GM21447 (cell line): ENCODE measurements at regions not wholly inside any gene's neighbourhood (a gene's known extent, or its start where the extent isn't known, plus 50 kb on each side); places are given as distances from the start of the nearest gene placed in this dataset.
"Not testable (repeated sequence)": the region's sequence is repeated elsewhere in the genome, so short reads cannot be mapped to it uniquely, and the experiment has no call there.

Experiments
- ATAC-seq: cut with Tn5 transposase; IDR thresholded peaks from one replicate; pipeline ENCODE4 v1.9.1; 2021; ENCODE audit not compliant: unreplicated experiment

- no peak for ATAC-seq
Measured at GRCh38 chr16:56022818-56023217, 147.6 kb upstream of the CES5A start.

GRCh38 chr16:56019274-56019673, 144.1 kb upstream of the CES5A start:
- no peak for ATAC-seq

GRCh38 chr16:56013962-56014552, 138.9 kb upstream of the CES5A start:
- ATAC-seq: no peak

- ATAC-seq: no peak
Measured at GRCh38 chr16:56012482-56012811, 137.3 kb upstream of the CES5A start.

GRCh38 chr16:56011808-56012481, 136.8 kb upstream of the CES5A start:
- no peak for ATAC-seq

GRCh38 chr16:56005958-56006357, 130.8 kb upstream of the CES5A start:
- no peak for ATAC-seq

GRCh38 chr16:55999683-56000082, 124.5 kb upstream of the CES5A start:
- no peak for ATAC-seq

GRCh38 chr16:55993088-55993487, 117.9 kb upstream of the CES5A start:
- ATAC-seq: no peak

GRCh38 chr16:55992551-55992950, 117.4 kb upstream of the CES5A start:
- no peak for ATAC-seq

GRCh38 chr16:55991843-55992242, 116.7 kb upstream of the CES5A start:
- ATAC-seq: no peak

- ATAC-seq: no peak
Measured at GRCh38 chr16:55989569-55989907, 114.4 kb upstream of the CES5A start.

- not testable (repeated sequence) for ATAC-seq
Measured at GRCh38 chr16:55988850-55989568, 113.8 kb upstream of the CES5A start.

GRCh38 chr16:55988013-55988412, 112.8 kb upstream of the CES5A start:
- no peak for ATAC-seq

- no peak for ATAC-seq
Measured at GRCh38 chr16:55982597-55982996, 107.4 kb upstream of the CES5A start.

GRCh38 chr16:55981557-55981956, 106.4 kb upstream of the CES5A start:
- no peak for ATAC-seq

- ATAC-seq: no peak
Measured at GRCh38 chr16:55976815-55977214, 101.6 kb upstream of the CES5A start.

GRCh38 chr16:55971447-55971846, 96.3 kb upstream of the CES5A start:
- ATAC-seq: no peak

- no peak for ATAC-seq
Measured at GRCh38 chr16:55968221-55968620, 93.0 kb upstream of the CES5A start.

GRCh38 chr16:55964923-55965475, 89.8 kb upstream of the CES5A start:
- no peak for ATAC-seq

GRCh38 chr16:55955845-55956244, 80.7 kb upstream of the CES5A start:
- no peak for ATAC-seq

- ATAC-seq: no peak
Measured at GRCh38 chr16:55955424-55955823, 80.3 kb upstream of the CES5A start.

- no peak for ATAC-seq
Measured at GRCh38 chr16:55954906-55955305, 79.7 kb upstream of the CES5A start.
